SK-N-SH treated with all-trans-retinoic acid at 6 μM for 48 hours (cell line): ENCODE measurements at regions not wholly inside any gene's neighbourhood (a gene's known extent, or its start where the extent isn't known, plus 50 kb on each side); places are given as distances from the start of the nearest gene placed in this dataset.

Experiments used
- ARNTL ChIP-seq: fragments of 450-650 bp; formaldehyde crosslinking; IDR thresholded peaks from 2 replicates; pipeline ENCODE4 v1.5.0; 2020; ENCODE audit warnings: low read depth, mild to moderate bottlenecking, moderate library complexity, borderline replicate concordance
- BACH2 ChIP-seq: fragments of 250-450 bp; sonication (Bioruptor Pico); IDR thresholded peaks from 2 replicates; pipeline ENCODE4 v1.9.0; 2021; ENCODE audit warnings: mild to moderate bottlenecking, borderline replicate concordance
- CSDC2 ChIP-seq: fragments of 250-450 bp; sonication (Bioruptor Pico); IDR thresholded peaks from 2 replicates; pipeline ENCODE4 v1.5.0; 2020; ENCODE audit warnings: mild to moderate bottlenecking, moderate library complexity
- CSRNP3 ChIP-seq: fragments of 250-450 bp; sonication (Bioruptor Pico); IDR thresholded peaks from 2 replicates; pipeline ENCODE4 v1.5.1; 2021; ENCODE audit warnings: mild to moderate bottlenecking, moderate library complexity
- GLIS3 ChIP-seq: fragments of 250-450 bp; sonication (Bioruptor Pico); IDR thresholded peaks from 2 replicates; pipeline ENCODE4 v1.5.0; 2020; ENCODE audit warnings: mild to moderate bottlenecking, moderate library complexity
- PATZ1 ChIP-seq: fragments of 250-450 bp; sonication (Bioruptor Pico); IDR thresholded peaks from 2 replicates; pipeline ENCODE4 v1.8.0; 2020; ENCODE audit warnings: mild to moderate bottlenecking, moderate library complexity, borderline replicate concordance
- TCF4 ChIP-seq: fragments of 250-450 bp; sonication (Bioruptor Pico); IDR thresholded peaks from 2 replicates; pipeline ENCODE4 v1.8.0; 2021; ENCODE audit warnings: mild to moderate bottlenecking, moderate library complexity, borderline replicate concordance
- ZC3H10 ChIP-seq: fragments of 250-450 bp; sonication (Bioruptor Pico); IDR thresholded peaks from 2 replicates; pipeline ENCODE4 v1.5.1; 2021; ENCODE audit warnings: mild to moderate bottlenecking, moderate library complexity
- ZNF565 ChIP-seq: fragments of 450-650 bp; formaldehyde crosslinking; conservative IDR thresholded peaks from 2 replicates; pipeline ENCODE4 v1.5.0; 2020; ENCODE audit warnings: low read depth, mild to moderate bottlenecking, moderate library complexity

GRCh38 chr12:25792031-25792430 lies 166.5 kb upstream of the RASSF8 start:
- TF ChIP-seq TCF4 (CRISPR knock-in tag) (no peak), CSRNP3 (no peak), CSDC2 (CRISPR knock-in tag) (no peak), ZNF565 (no peak), ZC3H10 (CRISPR knock-in tag) (no peak), PATZ1 (CRISPR knock-in tag) (no peak), BACH2 (CRISPR knock-in tag) (no peak), GLIS3 (CRISPR knock-in tag) (no peak), ARNTL (CRISPR knock-in tag) (no peak)
